ENCODE measurements at regions not wholly inside any gene's neighbourhood (a gene's known extent, or its start where the extent isn't known, plus 50 kb on each side); places are given as distances from the start of the nearest gene placed in this dataset.

DNA sequence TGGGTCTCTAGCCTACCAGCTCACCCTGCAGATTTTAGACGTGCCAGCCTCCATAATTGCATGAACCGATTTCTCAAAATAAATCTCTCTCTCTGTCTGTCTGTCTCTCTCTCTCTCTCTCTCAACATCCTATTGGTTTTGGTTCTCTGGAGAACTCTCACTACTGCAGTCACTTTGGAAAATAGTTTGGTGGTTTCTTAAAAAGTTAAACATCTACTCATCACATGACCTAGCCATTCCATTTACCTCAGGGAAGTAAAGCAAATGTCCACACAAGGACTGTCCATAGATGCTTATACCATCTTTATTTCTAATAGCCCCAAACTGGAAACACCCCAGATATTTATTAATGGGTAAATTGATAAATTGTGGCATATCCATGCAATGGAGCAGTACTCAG, 119.5 kb downstream of the SNX19 start (continued):
- TF ChIP-seq, protein P1, sequence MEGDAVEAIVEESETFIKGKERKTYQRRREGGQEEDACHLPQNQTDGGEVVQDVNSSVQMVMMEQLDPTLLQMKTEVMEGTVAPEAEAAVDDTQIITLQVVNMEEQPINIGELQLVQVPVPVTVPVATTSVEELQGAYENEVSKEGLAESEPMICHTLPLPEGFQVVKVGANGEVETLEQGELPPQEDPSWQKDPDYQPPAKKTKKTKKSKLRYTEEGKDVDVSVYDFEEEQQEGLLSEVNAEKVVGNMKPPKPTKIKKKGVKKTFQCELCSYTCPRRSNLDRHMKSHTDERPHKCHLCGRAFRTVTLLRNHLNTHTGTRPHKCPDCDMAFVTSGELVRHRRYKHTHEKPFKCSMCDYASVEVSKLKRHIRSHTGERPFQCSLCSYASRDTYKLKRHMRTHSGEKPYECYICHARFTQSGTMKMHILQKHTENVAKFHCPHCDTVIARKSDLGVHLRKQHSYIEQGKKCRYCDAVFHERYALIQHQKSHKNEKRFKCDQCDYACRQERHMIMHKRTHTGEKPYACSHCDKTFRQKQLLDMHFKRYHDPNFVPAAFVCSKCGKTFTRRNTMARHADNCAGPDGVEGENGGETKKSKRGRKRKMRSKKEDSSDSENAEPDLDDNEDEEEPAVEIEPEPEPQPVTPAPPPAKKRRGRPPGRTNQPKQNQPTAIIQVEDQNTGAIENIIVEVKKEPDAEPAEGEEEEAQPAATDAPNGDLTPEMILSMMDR (tag by site-specific recombination; IDR thresholded peaks at IDR 0.05): no peak
- TF ChIP-seq ZBTB7A (tag by site-specific recombination; IDR thresholded peaks at IDR 0.05; ENCODE audit: low read depth) (no peak), ZNF157 (tag by site-specific recombination; IDR thresholded peaks at IDR 0.05) (no peak), ZNF16 (tag by site-specific recombination; IDR thresholded peaks at IDR 0.05; ENCODE audit: low read depth) (no peak), ZNF292 (tag by site-specific recombination; IDR thresholded peaks at IDR 0.05; ENCODE audit: borderline replicate concordance, low read depth) (no peak), SP2 (tag by site-specific recombination; IDR thresholded peaks at IDR 0.05) (no peak)

DNA sequence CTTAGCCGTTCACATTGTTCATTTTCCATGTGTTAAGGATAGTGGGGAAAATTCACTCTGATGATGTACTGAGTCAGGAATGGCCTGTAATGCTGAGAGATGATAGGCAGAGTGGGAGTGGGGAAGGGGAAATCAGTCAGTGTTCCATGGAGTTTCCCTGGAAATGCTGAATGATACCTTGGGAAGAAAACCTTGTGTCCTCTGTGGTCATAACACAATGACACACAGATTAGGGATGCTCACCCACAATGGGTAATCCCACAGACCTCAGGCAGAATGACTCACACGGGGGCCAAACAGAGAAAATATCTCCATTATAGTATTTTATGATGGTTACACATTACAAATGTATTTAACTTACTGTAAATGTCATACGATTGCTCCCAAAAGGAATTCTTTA, 118.0 kb downstream of the SNX19 start:
- TF ChIP-seq, protein P2, sequence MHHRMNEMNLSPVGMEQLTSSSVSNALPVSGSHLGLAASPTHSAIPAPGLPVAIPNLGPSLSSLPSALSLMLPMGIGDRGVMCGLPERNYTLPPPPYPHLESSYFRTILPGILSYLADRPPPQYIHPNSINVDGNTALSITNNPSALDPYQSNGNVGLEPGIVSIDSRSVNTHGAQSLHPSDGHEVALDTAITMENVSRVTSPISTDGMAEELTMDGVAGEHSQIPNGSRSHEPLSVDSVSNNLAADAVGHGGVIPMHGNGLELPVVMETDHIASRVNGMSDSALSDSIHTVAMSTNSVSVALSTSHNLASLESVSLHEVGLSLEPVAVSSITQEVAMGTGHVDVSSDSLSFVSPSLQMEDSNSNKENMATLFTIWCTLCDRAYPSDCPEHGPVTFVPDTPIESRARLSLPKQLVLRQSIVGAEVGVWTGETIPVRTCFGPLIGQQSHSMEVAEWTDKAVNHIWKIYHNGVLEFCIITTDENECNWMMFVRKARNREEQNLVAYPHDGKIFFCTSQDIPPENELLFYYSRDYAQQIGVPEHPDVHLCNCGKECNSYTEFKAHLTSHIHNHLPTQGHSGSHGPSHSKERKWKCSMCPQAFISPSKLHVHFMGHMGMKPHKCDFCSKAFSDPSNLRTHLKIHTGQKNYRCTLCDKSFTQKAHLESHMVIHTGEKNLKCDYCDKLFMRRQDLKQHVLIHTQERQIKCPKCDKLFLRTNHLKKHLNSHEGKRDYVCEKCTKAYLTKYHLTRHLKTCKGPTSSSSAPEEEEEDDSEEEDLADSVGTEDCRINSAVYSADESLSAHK (tag by site-specific recombination; IDR thresholded peaks at IDR 0.05): no peak
- TF ChIP-seq EGR2 (tag by site-specific recombination; IDR thresholded peaks at IDR 0.05; ENCODE audit: low read depth) (peak; percentile 50; the same call in 1 of the 2 replicates), ZNF221 (tag by site-specific recombination; IDR thresholded peaks at IDR 0.05; ENCODE audit: borderline replicate concordance) (no peak)
- no peak overlapping the region for H3K4me3 ChIP-seq (ENCODE audit: low read depth, low read length)
- H3K27ac ChIP-seq (ENCODE audit: extremely low read depth, low read depth, low read length): no peak overlapping the region
- no peaks in the 10 kb centered on the region for H3K36me3 ChIP-seq (ENCODE audit: control insufficient read depth in 2 of 2, insufficient read depth in 1 of 2, low read length in 2 of 2)
- H3K4me1 ChIP-seq (ENCODE audit: control insufficient read depth, insufficient read depth, low read length): no peaks in the 10 kb centered on the region
- CTCF ChIA-PET: interaction anchor here (1.0 to 1.5 kb wide), 2 partner anchors 22 to 363 kb away, joined by 3 read pairs; no protein-coding TSS in a partner anchor
- POLR2A ChIA-PET: no interaction called here
- H3K9me3 ChIP-seq (ENCODE audit: control insufficient read depth, insufficient read depth, low read depth, low read length): no peaks in the 10 kb centered on the region

DNA sequence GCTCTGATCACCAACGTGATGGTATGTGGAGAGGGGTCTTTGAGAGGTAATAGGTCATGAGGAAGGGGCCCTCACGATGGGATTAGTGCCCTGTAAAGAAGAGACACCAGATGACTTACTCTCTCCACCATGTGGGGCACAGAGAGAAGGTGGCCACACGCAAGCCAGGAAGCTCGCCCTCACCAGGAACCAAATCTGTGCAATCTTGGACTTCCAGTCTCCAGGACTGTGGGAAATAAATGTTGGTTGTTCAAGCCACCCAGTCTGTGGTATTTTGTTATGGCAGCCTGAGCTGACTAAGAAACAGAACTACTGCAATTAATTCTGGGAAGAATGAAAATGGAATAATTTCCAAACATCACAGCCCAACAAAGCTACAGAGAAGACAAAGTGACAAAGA, 117.5 kb downstream of the SNX19 start:
- no peaks in the 10 kb centered on the region for H3K9me3 ChIP-seq (ENCODE audit: control insufficient read depth, insufficient read depth, low read depth, low read length)
- TF ChIP-seq TCF7L2 (IDR thresholded peaks at IDR 0.05; ENCODE audit: borderline replicate concordance, low read depth, low read length): no peak
- no peak for TF ChIP-seq ZNF610 (tag by site-specific recombination; IDR thresholded peaks at IDR 0.05; ENCODE audit: borderline replicate concordance)
- TF ChIP-seq ZNF416 (tag by site-specific recombination; IDR thresholded peaks at IDR 0.05): no peak
- TF ChIP-seq, protein P3, sequence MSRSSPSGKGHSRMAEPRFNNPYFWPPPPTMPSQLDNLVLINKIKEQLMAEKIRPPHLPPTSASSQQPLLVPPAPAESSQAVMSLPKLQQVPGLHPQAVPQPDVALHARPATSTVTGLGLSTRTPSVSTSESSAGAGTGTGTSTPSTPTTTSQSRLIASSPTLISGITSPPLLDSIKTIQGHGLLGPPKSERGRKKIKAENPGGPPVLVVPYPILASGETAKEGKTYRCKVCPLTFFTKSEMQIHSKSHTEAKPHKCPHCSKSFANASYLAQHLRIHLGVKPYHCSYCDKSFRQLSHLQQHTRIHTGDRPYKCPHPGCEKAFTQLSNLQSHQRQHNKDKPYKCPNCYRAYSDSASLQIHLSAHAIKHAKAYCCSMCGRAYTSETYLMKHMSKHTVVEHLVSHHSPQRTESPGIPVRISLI (tag by site-specific recombination; IDR thresholded peaks at IDR 0.05): no peak
- TF ChIP-seq, protein P4, sequence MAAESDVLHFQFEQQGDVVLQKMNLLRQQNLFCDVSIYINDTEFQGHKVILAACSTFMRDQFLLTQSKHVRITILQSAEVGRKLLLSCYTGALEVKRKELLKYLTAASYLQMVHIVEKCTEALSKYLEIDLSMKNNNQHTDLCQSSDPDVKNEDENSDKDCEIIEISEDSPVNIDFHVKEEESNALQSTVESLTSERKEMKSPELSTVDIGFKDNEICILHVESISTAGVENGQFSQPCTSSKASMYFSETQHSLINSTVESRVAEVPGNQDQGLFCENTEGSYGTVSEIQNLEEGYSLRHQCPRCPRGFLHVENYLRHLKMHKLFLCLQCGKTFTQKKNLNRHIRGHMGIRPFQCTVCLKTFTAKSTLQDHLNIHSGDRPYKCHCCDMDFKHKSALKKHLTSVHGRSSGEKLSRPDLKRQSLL (tag by site-specific recombination; IDR thresholded peaks at IDR 0.05): no peak
- no peak for TF ChIP-seq ZNF701 (tag by site-specific recombination; IDR thresholded peaks at IDR 0.05)
- TF ChIP-seq SP7 (tag by site-specific recombination; IDR thresholded peaks at IDR 0.05): no peak
- TF ChIP-seq, protein P5, sequence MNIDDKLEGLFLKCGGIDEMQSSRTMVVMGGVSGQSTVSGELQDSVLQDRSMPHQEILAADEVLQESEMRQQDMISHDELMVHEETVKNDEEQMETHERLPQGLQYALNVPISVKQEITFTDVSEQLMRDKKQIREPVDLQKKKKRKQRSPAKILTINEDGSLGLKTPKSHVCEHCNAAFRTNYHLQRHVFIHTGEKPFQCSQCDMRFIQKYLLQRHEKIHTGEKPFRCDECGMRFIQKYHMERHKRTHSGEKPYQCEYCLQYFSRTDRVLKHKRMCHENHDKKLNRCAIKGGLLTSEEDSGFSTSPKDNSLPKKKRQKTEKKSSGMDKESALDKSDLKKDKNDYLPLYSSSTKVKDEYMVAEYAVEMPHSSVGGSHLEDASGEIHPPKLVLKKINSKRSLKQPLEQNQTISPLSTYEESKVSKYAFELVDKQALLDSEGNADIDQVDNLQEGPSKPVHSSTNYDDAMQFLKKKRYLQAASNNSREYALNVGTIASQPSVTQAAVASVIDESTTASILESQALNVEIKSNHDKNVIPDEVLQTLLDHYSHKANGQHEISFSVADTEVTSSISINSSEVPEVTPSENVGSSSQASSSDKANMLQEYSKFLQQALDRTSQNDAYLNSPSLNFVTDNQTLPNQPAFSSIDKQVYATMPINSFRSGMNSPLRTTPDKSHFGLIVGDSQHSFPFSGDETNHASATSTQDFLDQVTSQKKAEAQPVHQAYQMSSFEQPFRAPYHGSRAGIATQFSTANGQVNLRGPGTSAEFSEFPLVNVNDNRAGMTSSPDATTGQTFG (tag by site-specific recombination; IDR thresholded peaks at IDR 0.05; ENCODE audit: borderline replicate concordance): no peak
- TF ChIP-seq BCL11A (tag by site-specific recombination; IDR thresholded peaks at IDR 0.05; ENCODE audit: low read depth): no peak
- no peak for TF ChIP-seq ZNF654 (tag by site-specific recombination; IDR thresholded peaks at IDR 0.05; ENCODE audit: low read depth)
- TF ChIP-seq, protein P6, sequence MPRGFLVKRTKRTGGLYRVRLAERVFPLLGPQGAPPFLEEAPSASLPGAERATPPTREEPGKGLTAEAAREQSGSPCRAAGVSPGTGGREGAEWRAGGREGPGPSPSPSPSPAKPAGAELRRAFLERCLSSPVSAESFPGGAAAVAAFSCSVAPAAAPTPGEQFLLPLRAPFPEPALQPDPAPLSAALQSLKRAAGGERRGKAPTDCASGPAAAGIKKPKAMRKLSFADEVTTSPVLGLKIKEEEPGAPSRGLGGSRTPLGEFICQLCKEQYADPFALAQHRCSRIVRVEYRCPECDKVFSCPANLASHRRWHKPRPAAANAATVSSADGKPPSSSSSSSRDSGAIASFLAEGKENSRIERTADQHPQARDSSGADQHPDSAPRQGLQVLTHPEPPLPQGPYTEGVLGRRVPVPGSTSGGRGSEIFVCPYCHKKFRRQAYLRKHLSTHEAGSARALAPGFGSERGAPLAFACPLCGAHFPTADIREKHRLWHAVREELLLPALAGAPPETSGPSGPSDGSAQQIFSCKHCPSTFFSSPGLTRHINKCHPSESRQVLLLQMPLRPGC (tag by site-specific recombination; IDR thresholded peaks at IDR 0.05): no peak
- no peak for TF ChIP-seq ZNF561 (tag by site-specific recombination; IDR thresholded peaks at IDR 0.05; ENCODE audit: borderline replicate concordance)
- TF ChIP-seq ZNF138 (tag by site-specific recombination; IDR thresholded peaks at IDR 0.05; ENCODE audit: borderline replicate concordance): no peak
- no peak for TF ChIP-seq GLIS1 (tag by site-specific recombination; IDR thresholded peaks at IDR 0.05)
- H3K4me1 ChIP-seq (ENCODE audit: control insufficient read depth, insufficient read depth, low read length): no peaks in the 10 kb centered on the region
- ChIA-PET POLR2A (no interaction called here), CTCF (interaction anchor here (1.5 kb wide), 1 partner anchor 21 kb away, joined by 3 read pairs; no protein-coding TSS in a partner anchor)
- no peak overlapping the region for H3K27ac ChIP-seq (ENCODE audit: extremely low read depth, low read depth, low read length)
- H3K4me3 ChIP-seq (ENCODE audit: low read depth, low read length): no peak overlapping the region
- no peaks in the 10 kb centered on the region for H3K36me3 ChIP-seq (ENCODE audit: control insufficient read depth in 2 of 2, insufficient read depth in 1 of 2, low read length in 2 of 2)
